ENCODE measurements at regions not wholly inside any gene's neighbourhood (a gene's known extent, or its start where the extent isn't known, plus 50 kb on each side); places are given as distances from the start of the nearest gene placed in this dataset.

GRCh38 chr12:98388126-98388525 lies 127.3 kb upstream of the TMPO start:
- no peak for TF ChIP-seq CTCF (IDR thresholded peaks at IDR 0.05 in 2 of 3, conservative IDR thresholded peaks at IDR 0.05 in 1 of 3; ENCODE audit: insufficient read depth in 2 of 3, low read depth in 1 of 3, low read length in 3 of 3)
- TF ChIP-seq ZMIZ1 (IDR thresholded peaks at IDR 0.05; ENCODE audit: low read depth in 2 of 2, low read length in 2 of 2) = no peak
- TF ChIP-seq HDAC2 (IDR thresholded peaks at IDR 0.05) = no peak
- TF ChIP-seq MAX (CRISPR knock-in tag; IDR thresholded peaks at IDR 0.05) = no peak
- TF ChIP-seq SIN3B (IDR thresholded peaks at IDR 0.05; ENCODE audit: low read depth) = no peak
- no peak for TF ChIP-seq POLR2AphosphoS5 (IDR thresholded peaks at IDR 0.05; ENCODE audit: control insufficient read depth, insufficient read depth, low read depth, low read length)
- no peak for TF ChIP-seq BRD9 (IDR thresholded peaks at IDR 0.05; ENCODE audit: low read depth, partially characterized antibody)
- TF ChIP-seq ETS2 (tag; IDR thresholded peaks at IDR 0.05; ENCODE audit: borderline replicate concordance, poor library complexity, severe bottlenecking) = no peak
- no peak for TF ChIP-seq ZNF354B (CRISPR knock-in tag; IDR thresholded peaks at IDR 0.05)
- TF ChIP-seq NR2C2 (CRISPR knock-in tag; IDR thresholded peaks at IDR 0.05) = no peak
- no peak for TF ChIP-seq NR2C2 (tag; IDR thresholded peaks at IDR 0.05)
- no peak for TF ChIP-seq RAD21 (CRISPR knock-in tag; conservative IDR thresholded peaks at IDR 0.05 in 1 of 2, IDR thresholded peaks at IDR 0.05 in 1 of 2)

Data from K562 (cell line).